ENCODE measurements at regions not wholly inside any gene's neighbourhood (a gene's known extent, or its start where the extent isn't known, plus 50 kb on each side); places are given as distances from the start of the nearest gene placed in this dataset.
A peak's percentile ranks its signal among the peaks of the same experiment; 100 is the strongest.

DNA sequence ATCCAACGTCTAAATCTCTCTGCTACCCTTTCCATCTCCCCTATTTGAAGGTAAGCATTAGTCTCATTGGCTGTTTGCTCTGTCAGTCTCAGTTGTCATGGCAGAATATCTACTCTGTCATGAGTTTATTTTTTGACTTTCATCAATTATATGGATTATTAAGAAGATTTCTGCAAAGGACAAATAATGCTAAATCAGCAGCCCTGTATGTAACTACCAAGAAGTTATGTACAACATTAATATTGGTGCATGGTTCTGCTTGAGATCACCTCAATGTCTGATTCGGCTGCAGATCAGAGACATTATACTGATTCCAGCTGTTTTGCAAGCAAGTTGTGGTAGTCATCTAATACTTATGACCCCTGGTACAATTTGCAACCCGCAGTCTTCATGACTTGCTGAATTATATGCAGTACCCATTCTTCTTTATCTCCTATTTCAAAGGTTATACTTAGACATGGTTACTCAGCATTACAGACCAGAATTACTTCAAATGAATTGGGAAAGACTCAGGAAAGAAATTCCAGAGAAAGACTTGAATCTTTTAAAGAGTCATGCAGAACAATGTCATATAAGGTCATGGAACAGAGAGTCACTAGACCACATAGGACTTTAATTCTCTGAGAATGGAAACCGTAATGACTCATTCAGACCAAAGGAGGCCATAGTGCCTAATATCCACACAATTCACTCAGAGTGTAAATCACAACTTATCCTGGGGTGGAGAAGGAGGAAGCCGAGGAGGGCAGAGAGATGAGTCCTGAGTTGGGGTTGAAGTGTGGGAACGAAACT is 201.4 kb downstream of the IBTK start:
- Histone ChIP-seq H3K27ac (ENCODE audit: extremely low read depth, low read depth, low read length) (no peak overlapping the region), H3K9me3 (ENCODE audit: control insufficient read depth, insufficient read depth, low read depth, low read length) (no peaks in the 10 kb centered on the region), H3K4me3 (ENCODE audit: low read depth, low read length) (no peak overlapping the region), H3K4me1 (ENCODE audit: control insufficient read depth, insufficient read depth, low read length) (no peaks in the 10 kb centered on the region), H3K36me3 (ENCODE audit: control insufficient read depth in 2 of 2, insufficient read depth in 1 of 2, low read length in 2 of 2) (no peaks in the 10 kb centered on the region)
- ChIA-PET CTCF (interaction anchor here (0.8 kb wide), 1 partner anchor 395 kb away, joined by 3 read pairs; no protein-coding TSS in a partner anchor), POLR2A (no interaction called here)
- TF ChIP-seq ZNF629 (tag by site-specific recombination; IDR thresholded peaks at IDR 0.05), result no peak
- TF ChIP-seq, protein P1, sequence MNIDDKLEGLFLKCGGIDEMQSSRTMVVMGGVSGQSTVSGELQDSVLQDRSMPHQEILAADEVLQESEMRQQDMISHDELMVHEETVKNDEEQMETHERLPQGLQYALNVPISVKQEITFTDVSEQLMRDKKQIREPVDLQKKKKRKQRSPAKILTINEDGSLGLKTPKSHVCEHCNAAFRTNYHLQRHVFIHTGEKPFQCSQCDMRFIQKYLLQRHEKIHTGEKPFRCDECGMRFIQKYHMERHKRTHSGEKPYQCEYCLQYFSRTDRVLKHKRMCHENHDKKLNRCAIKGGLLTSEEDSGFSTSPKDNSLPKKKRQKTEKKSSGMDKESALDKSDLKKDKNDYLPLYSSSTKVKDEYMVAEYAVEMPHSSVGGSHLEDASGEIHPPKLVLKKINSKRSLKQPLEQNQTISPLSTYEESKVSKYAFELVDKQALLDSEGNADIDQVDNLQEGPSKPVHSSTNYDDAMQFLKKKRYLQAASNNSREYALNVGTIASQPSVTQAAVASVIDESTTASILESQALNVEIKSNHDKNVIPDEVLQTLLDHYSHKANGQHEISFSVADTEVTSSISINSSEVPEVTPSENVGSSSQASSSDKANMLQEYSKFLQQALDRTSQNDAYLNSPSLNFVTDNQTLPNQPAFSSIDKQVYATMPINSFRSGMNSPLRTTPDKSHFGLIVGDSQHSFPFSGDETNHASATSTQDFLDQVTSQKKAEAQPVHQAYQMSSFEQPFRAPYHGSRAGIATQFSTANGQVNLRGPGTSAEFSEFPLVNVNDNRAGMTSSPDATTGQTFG (tag by site-specific recombination; IDR thresholded peaks at IDR 0.05; ENCODE audit: borderline replicate concordance), result no peak
- no peak for TF ChIP-seq GLI4 (tag by site-specific recombination; IDR thresholded peaks at IDR 0.05)

GRCh38 chr6:82040405-82041221 is 206.9 kb downstream of the IBTK start:
- H3K4me1 ChIP-seq (ENCODE audit: control insufficient read depth, insufficient read depth, low read length), result no peaks in the 10 kb centered on the region
- H3K4me3 ChIP-seq (ENCODE audit: low read depth, low read length), result no peak overlapping the region
- no peaks in the 10 kb centered on the region for H3K9me3 ChIP-seq (ENCODE audit: control insufficient read depth, insufficient read depth, low read depth, low read length)
- ChIA-PET CTCF (interaction anchor here (0.5 to 2.4 kb wide), 25 partner anchors 8 to 1402 kb away, joined by 3 to 13 read pairs (median 3); no protein-coding TSS in a partner anchor), POLR2A (interaction anchor here (1.2 kb wide), 1 partner anchor 287 kb away, joined by 6 read pairs; the partner anchor contains the start of gene TENT5A)
- H3K27ac ChIP-seq (ENCODE audit: extremely low read depth, low read depth, low read length), result no peak overlapping the region
- H3K36me3 ChIP-seq (ENCODE audit: control insufficient read depth in 2 of 2, insufficient read depth in 1 of 2, low read length in 2 of 2), result no peaks in the 10 kb centered on the region
- TF ChIP-seq ZNF660 (tag by site-specific recombination; IDR thresholded peaks at IDR 0.05), result peak; percentile 74
- TF ChIP-seq ZFP37 (tag by site-specific recombination; IDR thresholded peaks at IDR 0.05), result no peak
- no peak for TF ChIP-seq ZNF223 (tag by site-specific recombination; IDR thresholded peaks at IDR 0.05)
- peak; percentile 84 for TF ChIP-seq ZNF654 (tag by site-specific recombination; IDR thresholded peaks at IDR 0.05; ENCODE audit: low read depth)
- TF ChIP-seq ZNF341 (tag by site-specific recombination; IDR thresholded peaks at IDR 0.05; ENCODE audit: low read depth), result no peak
- no peak for TF ChIP-seq HOXA7 (CRISPR knock-in tag; IDR thresholded peaks at IDR 0.05; ENCODE audit: borderline replicate concordance)
- no peak for TF ChIP-seq ZNF112 (tag by site-specific recombination; IDR thresholded peaks at IDR 0.05)
- TF ChIP-seq IKZF3 (tag by site-specific recombination; IDR thresholded peaks at IDR 0.05), result no peak
- TF ChIP-seq, protein P2, sequence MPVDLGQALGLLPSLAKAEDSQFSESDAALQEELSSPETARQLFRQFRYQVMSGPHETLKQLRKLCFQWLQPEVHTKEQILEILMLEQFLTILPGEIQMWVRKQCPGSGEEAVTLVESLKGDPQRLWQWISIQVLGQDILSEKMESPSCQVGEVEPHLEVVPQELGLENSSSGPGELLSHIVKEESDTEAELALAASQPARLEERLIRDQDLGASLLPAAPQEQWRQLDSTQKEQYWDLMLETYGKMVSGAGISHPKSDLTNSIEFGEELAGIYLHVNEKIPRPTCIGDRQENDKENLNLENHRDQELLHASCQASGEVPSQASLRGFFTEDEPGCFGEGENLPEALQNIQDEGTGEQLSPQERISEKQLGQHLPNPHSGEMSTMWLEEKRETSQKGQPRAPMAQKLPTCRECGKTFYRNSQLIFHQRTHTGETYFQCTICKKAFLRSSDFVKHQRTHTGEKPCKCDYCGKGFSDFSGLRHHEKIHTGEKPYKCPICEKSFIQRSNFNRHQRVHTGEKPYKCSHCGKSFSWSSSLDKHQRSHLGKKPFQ (tag by site-specific recombination; IDR thresholded peaks at IDR 0.05), result no peak
- no peak for TF ChIP-seq ZNF121 (tag by site-specific recombination; IDR thresholded peaks at IDR 0.05)
- TF ChIP-seq, protein P3, sequence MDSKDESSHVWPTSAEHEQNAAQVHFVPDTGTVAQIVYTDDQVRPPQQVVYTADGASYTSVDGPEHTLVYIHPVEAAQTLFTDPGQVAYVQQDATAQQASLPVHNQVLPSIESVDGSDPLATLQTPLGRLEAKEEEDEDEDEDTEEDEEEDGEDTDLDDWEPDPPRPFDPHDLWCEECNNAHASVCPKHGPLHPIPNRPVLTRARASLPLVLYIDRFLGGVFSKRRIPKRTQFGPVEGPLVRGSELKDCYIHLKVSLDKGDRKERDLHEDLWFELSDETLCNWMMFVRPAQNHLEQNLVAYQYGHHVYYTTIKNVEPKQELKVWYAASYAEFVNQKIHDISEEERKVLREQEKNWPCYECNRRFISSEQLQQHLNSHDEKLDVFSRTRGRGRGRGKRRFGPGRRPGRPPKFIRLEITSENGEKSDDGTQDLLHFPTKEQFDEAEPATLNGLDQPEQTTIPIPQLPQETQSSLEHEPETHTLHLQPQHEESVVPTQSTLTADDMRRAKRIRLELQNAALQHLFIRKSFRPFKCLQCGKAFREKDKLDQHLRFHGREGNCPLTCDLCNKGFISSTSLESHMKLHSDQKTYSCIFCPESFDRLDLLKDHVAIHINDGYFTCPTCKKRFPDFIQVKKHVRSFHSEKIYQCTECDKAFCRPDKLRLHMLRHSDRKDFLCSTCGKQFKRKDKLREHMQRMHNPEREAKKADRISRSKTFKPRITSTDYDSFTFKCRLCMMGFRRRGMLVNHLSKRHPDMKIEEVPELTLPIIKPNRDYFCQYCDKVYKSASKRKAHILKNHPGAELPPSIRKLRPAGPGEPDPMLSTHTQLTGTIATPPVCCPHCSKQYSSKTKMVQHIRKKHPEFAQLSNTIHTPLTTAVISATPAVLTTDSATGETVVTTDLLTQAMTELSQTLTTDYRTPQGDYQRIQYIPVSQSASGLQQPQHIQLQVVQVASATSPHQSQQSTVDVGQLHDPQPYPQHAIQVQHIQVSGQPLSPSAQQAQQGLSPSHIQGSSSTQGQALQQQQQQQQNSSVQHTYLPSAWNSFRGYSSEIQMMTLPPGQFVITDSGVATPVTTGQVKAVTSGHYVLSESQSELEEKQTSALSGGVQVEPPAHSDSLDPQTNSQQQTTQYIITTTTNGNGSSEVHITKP (tag by site-specific recombination; IDR thresholded peaks at IDR 0.05), result peak; percentile 81
- no peak for TF ChIP-seq GLIS2 (tag by site-specific recombination; IDR thresholded peaks at IDR 0.05)
- TF ChIP-seq, protein P4, sequence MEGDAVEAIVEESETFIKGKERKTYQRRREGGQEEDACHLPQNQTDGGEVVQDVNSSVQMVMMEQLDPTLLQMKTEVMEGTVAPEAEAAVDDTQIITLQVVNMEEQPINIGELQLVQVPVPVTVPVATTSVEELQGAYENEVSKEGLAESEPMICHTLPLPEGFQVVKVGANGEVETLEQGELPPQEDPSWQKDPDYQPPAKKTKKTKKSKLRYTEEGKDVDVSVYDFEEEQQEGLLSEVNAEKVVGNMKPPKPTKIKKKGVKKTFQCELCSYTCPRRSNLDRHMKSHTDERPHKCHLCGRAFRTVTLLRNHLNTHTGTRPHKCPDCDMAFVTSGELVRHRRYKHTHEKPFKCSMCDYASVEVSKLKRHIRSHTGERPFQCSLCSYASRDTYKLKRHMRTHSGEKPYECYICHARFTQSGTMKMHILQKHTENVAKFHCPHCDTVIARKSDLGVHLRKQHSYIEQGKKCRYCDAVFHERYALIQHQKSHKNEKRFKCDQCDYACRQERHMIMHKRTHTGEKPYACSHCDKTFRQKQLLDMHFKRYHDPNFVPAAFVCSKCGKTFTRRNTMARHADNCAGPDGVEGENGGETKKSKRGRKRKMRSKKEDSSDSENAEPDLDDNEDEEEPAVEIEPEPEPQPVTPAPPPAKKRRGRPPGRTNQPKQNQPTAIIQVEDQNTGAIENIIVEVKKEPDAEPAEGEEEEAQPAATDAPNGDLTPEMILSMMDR (tag by site-specific recombination; IDR thresholded peaks at IDR 0.05), result peak; percentile 83
- no peak for TF ChIP-seq GLIS1 (tag by site-specific recombination; IDR thresholded peaks at IDR 0.05)
- TF ChIP-seq, protein P1 (tag by site-specific recombination; IDR thresholded peaks at IDR 0.05; ENCODE audit: borderline replicate concordance), result no peak
- TF ChIP-seq ZNF239 (tag by site-specific recombination; IDR thresholded peaks at IDR 0.05), result no peak
- TF ChIP-seq ZNF274 (IDR thresholded peaks at IDR 0.05; ENCODE audit: low read length), result no peak
- no peak for TF ChIP-seq ZNF274 (tag by site-specific recombination; IDR thresholded peaks at IDR 0.05; ENCODE audit: borderline replicate concordance)

Measured in HEK293 (cell line).